Common myeloid progenitor, CD34-positive (primary cell): ENCODE measurements at regions not wholly inside any gene's neighbourhood (a gene's known extent, or its start where the extent isn't known, plus 50 kb on each side); places are given as distances from the start of the nearest gene placed in this dataset.

Source experiments
- CTCF ChIA-PET: fragments of 350-600 bp; sonication (Branson Sonifier 250); formaldehyde crosslinking; loops from one replicate; lab custom pipeline; 2021; ENCODE audit warnings: antibody characterized with exemption; lab: Charles Lee
- POLR2A ChIA-PET: fragments of 350-600 bp; sonication (Branson Sonifier 250); formaldehyde crosslinking; loops from one replicate; lab custom pipeline; 2021; ENCODE audit warnings: antibody characterized with exemption; lab: Charles Lee
- DNase-seq, 3 donors: peaks; one replicate each; pipeline versions ENCODE4 v3.0.0 to v3.0.0-alpha.2; 2013
- H3K27ac ChIP-seq, 2 experiments: 1 replicate in 1 of 2; 2 replicates in 1 of 2; pipeline ENCODE4 v1.7.0; 2013; ENCODE audit warnings: inconsistent platforms in 2 of 2, low read length in 2 of 2, mild to moderate bottlenecking in 2 of 2, low read depth in 1 of 2, moderate library complexity in 1 of 2; ENCODE audit not compliant: severe bottlenecking in 2 of 2, insufficient read depth in 1 of 2, poor library complexity in 1 of 2
- H3K27me3 ChIP-seq, 5 experiments: replicated peaks in 2 of 5; 1 replicate in 3 of 5; 2 replicates in 2 of 5; pipeline versions ENCODE4 v1.6.1 to v1.7.0; 2013; ENCODE audit warnings: low read length in 4 of 5, mild to moderate bottlenecking in 2 of 5, moderate library complexity in 2 of 5, inconsistent platforms in 1 of 5; ENCODE audit not compliant: insufficient read depth in 5 of 5, control insufficient read depth in 4 of 5
- H3K36me3 ChIP-seq, 4 experiments: 1 replicate in 2 of 4; 2 replicates in 2 of 4; pipeline versions ENCODE4 v1.6.1 to v1.7.0; 2013; ENCODE audit warnings: low read length in 3 of 4, control low read depth in 1 of 4, mild to moderate bottlenecking in 1 of 4; ENCODE audit not compliant: control insufficient read depth in 4 of 4, insufficient read depth in 4 of 4
- H3K4me1 ChIP-seq, 4 experiments: 1 replicate in 3 of 4; 2 replicates in 1 of 4; pipeline versions ENCODE4 v1.6.1 to v1.7.1; 2013; ENCODE audit warnings: low read length in 3 of 4, mild to moderate bottlenecking in 3 of 4, control low read depth in 1 of 4, inconsistent platforms in 1 of 4, moderate library complexity in 1 of 4; ENCODE audit not compliant: control insufficient read depth in 4 of 4, insufficient read depth in 4 of 4; ENCODE audit errors: control extremely low read depth in 1 of 4
- H3K4me3 ChIP-seq, 7 experiments: 1 replicate in 4 of 7; 2 replicates in 3 of 7; pipeline versions ENCODE4 v1.5.1 to v1.7.0; 2013; ENCODE audit warnings: mild to moderate bottlenecking in 7 of 7, low read length in 6 of 7, moderate library complexity in 6 of 7, inconsistent platforms in 2 of 7, low read depth in 2 of 7, control low read depth in 1 of 7; ENCODE audit not compliant: insufficient read depth in 4 of 7, control insufficient read depth in 1 of 7; ENCODE audit errors: extremely low read depth in 1 of 7
- H3K9me3 ChIP-seq, 5 experiments: 1 replicate in 4 of 5; 2 replicates in 1 of 5; pipeline versions ENCODE4 v1.6.1 to v1.7.1; 2013; ENCODE audit warnings: low read length in 4 of 5, mild to moderate bottlenecking in 2 of 5, inconsistent platforms in 1 of 5, low read depth in 1 of 5, moderate library complexity in 1 of 5; ENCODE audit not compliant: control insufficient read depth in 4 of 5, insufficient read depth in 2 of 5; ENCODE audit errors: control extremely low read depth in 1 of 5
- WGBS: methylation state at CpG from one replicate; pipeline ENCODE4 v1.1.5; 2013; ENCODE audit not compliant: insufficient coverage; 5-methylcytosine and 5-hydroxymethylcytosine counted together

DNA sequence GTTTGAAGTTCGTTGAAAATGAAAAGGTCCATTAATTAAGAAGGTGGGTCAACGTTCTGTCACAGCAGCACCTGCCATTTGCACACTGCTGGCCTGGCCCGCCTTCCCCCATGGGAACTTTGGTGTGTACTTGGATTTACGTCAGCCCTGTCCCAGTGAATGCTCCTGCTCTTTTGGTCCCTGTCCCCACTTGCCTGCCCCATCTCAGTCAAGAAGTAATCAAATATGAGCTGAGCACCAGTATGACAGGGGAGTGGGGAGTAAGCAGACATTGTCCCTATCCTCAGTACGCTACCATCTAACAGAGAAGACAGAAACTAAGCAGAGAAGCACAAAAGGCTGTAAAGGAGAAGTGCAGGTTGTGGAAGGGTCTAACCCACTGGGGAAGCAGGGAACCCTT, 65.1 kb downstream of the SLC4A3 start:
- Histone ChIP-seq H3K36me3 (no peaks in the 10 kb centered on the region), H3K4me1 (no peaks in the 10 kb centered on the region), H3K27me3 (peaks cover 0 to 13% (median 11%) of the 10 kb centered on the region in 5 experiments), H3K27ac (no peak overlapping the region), H3K4me3 (no peak overlapping the region), H3K9me3 (peaks cover 0 to 4% (median 0%) of the 10 kb centered on the region in 5 experiments)
- POLR2A ChIA-PET = no interaction called here
- DNase-seq = no peak
- CTCF ChIA-PET = no interaction called here
- 90% methylated on average over 4 of the region's 5 CpGs for WGBS

DNA sequence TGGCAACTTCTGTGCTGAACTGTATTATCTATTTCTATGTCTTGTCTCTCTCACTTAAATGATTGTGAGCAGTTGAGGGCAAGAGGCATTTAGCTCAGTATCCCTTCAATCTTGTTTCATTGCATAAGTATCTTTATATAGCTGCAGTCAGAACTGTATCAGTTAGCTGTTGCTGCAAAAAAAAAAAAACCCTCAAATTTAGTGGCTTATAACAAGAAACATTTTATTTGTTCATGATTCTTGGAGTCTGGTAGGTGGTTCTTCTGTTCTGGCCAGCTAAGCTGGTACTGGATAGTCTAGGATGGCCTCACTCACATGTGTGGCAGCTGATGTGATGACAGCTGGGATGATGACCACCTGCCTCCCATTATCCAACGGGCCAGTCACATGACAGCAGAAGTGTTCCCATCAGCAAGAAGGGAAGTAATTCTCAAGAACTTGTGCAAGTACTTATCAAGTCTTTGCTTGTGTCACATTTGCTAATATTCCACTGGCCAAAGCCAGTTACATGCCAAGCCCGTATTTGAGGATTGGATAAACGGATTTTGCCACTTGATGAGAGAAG, 67.8 kb downstream of the SLC4A3 start:
- WGBS = no CpG with 5 or more reads among the region's 3 CpGs
- H3K4me3 ChIP-seq = no peak overlapping the region
- peaks cover 0 to 4% (median 0%) of the 10 kb centered on the region in 5 experiments for H3K9me3 ChIP-seq
- ChIA-PET CTCF (no interaction called here), POLR2A (no interaction called here)
- no peak for DNase-seq
- H3K36me3 ChIP-seq = no peaks in the 10 kb centered on the region
- H3K27ac ChIP-seq = no peak overlapping the region
- peaks cover 0 to 25% (median 8%) of the 10 kb centered on the region in 5 experiments for H3K27me3 ChIP-seq
- H3K4me1 ChIP-seq = no peaks in the 10 kb centered on the region

DNA sequence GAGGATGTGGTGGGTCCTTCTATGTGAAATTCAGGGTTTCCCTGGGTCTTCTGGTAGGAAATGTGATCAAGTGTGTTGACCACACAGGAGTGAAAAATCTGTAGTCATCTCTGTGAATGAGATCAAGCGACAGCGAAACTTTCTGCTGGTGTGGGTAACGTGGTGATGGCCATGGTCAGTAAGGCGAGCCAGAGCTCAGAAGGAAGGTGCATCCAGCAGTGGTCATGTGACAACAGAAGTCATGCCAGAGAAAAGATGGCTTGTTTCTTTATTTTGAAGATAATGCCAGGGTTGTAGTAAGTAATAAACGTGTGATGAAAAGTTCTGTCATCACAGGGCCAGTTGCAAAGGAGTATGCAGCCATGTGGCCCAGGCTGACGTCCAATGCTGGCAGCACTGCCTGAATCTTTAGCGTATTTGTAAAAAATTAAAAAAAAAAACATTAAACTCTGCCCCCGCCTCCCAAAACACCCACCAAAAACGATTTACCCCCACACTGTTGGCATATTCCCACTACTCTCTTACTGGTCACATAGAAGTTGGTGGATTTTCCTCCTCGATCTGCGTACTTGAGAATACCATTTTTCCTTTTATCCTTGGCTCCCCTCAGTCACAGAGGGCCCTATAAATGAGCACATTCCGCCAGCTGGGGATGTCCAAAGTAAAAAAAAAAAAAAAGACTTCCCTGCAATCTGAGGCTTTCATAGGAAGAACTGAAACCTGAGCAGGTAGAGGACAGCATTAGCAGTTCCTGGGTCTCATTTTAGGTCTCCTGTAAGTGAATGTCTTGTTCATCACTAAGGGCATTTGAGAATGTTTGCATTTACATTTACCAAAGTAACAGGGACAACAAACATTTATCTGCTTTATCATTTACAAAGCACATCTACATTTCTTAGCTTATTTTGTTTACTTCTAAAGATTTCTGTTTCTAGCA, 70.6 kb downstream of the SLC4A3 start:
- Histone ChIP-seq H3K9me3 (peaks cover 0 to 3% (median 0%) of the 10 kb centered on the region in 5 experiments), H3K36me3 (no peaks in the 10 kb centered on the region), H3K4me1 (no peaks in the 10 kb centered on the region), H3K27me3 (peaks cover 0 to 23% (median 6%) of the 10 kb centered on the region in 5 experiments), H3K4me3 (no peak overlapping the region), H3K27ac (no peak overlapping the region)
- CTCF ChIA-PET = interaction anchor here (1.0 kb wide), 1 partner anchor 40 kb away, joined by 3 read pairs; no protein-coding TSS in a partner anchor
- WGBS = 85% methylated on average over 12 of the region's 12 CpGs
- DNase-seq = no peak
- POLR2A ChIA-PET = no interaction called here

DNA sequence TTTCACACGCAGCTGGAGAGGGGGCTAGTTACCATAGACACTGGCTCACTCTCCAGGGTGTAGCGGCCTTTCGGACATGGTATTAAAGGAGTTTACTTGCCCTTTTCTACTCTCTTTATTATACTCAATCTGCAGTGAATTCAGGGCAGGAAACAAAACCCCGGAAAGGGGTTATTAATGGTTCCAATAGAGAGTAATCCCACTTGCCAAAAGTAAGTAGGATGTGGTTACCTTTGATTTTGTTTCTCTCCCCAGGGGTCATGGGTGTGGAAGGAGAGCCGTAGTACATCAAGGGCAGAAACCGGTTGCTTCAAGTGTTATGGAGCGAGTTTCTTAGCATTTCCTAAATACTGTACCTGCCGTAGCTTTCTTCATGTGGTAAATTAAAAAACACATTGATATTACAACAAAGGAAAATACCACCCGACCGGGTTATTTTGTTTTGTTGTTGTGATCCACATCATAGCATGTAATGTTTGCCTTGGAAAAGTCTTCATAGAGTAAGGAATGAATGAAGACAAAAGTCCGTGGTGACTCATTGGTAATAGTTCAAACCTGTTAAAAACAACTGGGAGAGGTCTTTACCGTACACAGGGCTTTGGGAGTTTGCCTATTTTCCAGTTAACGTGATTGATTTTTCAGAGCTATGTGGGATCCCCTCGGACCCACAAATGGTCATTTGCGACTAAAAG, 71.5 kb downstream of the SLC4A3 start:
- H3K9me3 ChIP-seq = no peaks in the 10 kb centered on the region
- no peaks in the 10 kb centered on the region for H3K4me1 ChIP-seq
- H3K27me3 ChIP-seq = peaks cover 2 to 23% (median 6%) of the 10 kb centered on the region in 5 experiments
- no peak overlapping the region for H3K27ac ChIP-seq
- H3K4me3 ChIP-seq = no peak overlapping the region
- no peak for DNase-seq
- CTCF ChIA-PET = interaction anchor here (1.0 to 5.0 kb wide), 2 partner anchors 9 to 39 kb away, joined by 3 to 22 read pairs; no protein-coding TSS in a partner anchor
- POLR2A ChIA-PET = no interaction called here
- no peaks in the 10 kb centered on the region for H3K36me3 ChIP-seq
- 74% methylated on average over 7 of the region's 15 CpGs for WGBS

DNA sequence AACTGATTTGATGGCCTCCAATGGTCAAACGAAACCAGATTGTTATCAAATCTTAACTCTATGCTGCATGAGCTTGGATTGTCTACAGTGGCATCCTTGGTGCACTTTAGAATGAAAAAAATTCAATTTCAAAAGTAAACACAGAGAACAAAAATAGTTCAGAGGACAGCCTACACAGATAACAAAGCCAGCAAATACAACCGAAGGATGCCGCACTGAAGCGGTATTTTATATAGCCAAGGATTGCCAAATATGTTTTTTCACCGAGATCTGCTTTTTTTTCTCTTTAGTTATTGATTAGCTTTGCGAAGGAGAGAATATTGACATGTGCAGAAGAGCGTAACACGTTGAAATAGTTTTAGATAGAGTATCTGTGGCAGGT, 72.0 kb downstream of the SLC4A3 start:
- H3K27ac ChIP-seq = no peak overlapping the region
- CTCF ChIA-PET = interaction anchor here (5.0 kb wide), 1 partner anchor 10 kb away, joined by 22 read pairs; no protein-coding TSS in a partner anchor
- H3K36me3 ChIP-seq = no peaks in the 10 kb centered on the region
- no peak overlapping the region for H3K4me3 ChIP-seq
- POLR2A ChIA-PET = no interaction called here
- DNase-seq = no peak
- no peaks in the 10 kb centered on the region for H3K4me1 ChIP-seq
- no peaks in the 10 kb centered on the region for H3K9me3 ChIP-seq
- 93% methylated on average over 6 of the region's 8 CpGs for WGBS
- peaks cover 2 to 23% (median 6%) of the 10 kb centered on the region in 5 experiments for H3K27me3 ChIP-seq

DNA sequence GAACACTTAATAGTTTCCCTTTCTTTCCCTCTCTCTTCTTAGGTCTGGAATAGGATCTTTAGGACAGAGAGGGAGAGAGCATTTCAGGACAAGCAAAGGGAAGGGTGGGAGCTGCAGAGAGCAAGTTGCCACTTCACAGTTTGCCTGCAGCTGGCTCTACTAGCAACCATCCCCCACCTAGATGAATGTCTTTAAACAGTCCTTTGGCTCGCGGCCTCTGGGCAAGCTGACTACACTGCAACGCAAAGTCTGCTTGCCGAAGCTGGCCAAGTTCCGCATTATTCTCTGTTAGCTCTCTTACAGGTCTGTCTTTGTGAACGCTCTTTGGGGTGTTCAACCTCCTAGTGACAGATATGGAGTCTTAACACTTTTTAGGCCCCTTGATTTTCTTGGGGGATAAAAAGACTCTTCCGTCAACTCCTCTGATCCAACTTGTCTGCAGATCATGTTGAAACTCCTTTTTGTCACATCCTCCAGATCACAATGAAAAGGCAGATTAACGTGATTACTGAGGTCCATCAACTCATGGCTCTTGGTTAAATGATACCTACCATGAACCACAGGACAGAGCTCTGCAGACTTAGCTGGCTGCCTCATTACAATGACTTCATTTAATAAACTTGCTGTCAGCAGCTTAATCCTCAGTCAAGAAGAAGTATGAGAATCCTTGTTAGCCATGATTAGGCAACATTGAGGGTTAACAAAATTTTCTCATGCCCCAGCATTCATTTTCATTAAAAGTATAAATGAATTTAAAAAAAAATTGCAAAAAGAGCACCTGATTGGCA, 74.6 kb downstream of the SLC4A3 start:
- ChIA-PET POLR2A (no interaction called here), CTCF (interaction anchor here (5.0 kb wide), 1 partner anchor 12 kb away, joined by 22 read pairs; no protein-coding TSS in a partner anchor)
- 77% methylated on average over 8 of the region's 8 CpGs for WGBS
- Histone ChIP-seq H3K36me3 (no peaks in the 10 kb centered on the region), H3K4me1 (no peaks in the 10 kb centered on the region), H3K9me3 (no peaks in the 10 kb centered on the region), H3K4me3 (no peak overlapping the region), H3K27ac (no peak overlapping the region), H3K27me3 (peaks cover 2 to 20% (median 6%) of the 10 kb centered on the region in 5 experiments)
- no peak for DNase-seq
